ENCODE measurements at regions not wholly inside any gene's neighbourhood (a gene's known extent, or its start where the extent isn't known, plus 50 kb on each side); places are given as distances from the start of the nearest gene placed in this dataset.

GRCh38 chr11:100498780-100499179 is 188.3 kb upstream of the ARHGAP42 start:
- TF ChIP-seq, protein P1, sequence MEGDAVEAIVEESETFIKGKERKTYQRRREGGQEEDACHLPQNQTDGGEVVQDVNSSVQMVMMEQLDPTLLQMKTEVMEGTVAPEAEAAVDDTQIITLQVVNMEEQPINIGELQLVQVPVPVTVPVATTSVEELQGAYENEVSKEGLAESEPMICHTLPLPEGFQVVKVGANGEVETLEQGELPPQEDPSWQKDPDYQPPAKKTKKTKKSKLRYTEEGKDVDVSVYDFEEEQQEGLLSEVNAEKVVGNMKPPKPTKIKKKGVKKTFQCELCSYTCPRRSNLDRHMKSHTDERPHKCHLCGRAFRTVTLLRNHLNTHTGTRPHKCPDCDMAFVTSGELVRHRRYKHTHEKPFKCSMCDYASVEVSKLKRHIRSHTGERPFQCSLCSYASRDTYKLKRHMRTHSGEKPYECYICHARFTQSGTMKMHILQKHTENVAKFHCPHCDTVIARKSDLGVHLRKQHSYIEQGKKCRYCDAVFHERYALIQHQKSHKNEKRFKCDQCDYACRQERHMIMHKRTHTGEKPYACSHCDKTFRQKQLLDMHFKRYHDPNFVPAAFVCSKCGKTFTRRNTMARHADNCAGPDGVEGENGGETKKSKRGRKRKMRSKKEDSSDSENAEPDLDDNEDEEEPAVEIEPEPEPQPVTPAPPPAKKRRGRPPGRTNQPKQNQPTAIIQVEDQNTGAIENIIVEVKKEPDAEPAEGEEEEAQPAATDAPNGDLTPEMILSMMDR (conservative IDR thresholded peaks at IDR 0.05): no peak
- no peak for TF ChIP-seq EZH2 (IDR thresholded peaks at IDR 0.05; ENCODE audit: low read depth)
- POLR2A ChIA-PET (ENCODE audit: unreplicated experiment): no interaction called here

DNA sequence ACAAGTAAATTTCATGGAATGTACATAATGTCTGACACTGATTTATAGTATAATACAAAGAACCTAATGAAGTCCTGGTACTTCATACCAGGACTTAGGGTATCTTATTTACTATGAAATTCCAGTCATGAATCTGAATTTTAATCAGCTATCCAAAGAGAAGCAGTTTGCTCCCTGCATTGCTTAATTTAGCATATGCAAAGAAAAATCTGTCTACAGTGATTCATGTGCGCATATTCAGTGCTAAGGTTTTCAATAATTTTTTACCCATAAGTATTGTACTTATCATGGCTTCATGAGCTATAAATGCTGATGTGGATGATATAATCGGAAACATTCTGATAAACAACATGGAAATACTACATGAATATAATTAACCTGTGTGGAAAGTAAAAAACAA is 185.6 kb upstream of the ARHGAP42 start:
- no peaks in the 10 kb centered on the region for H3F3A ChIP-seq (ENCODE audit: insufficient read depth, low read depth)
- no TSS peak for BruUV-seq (replicated peaks)
- H3K4me3 ChIP-seq: no peak overlapping the region
- no peaks in the 10 kb centered on the region; the same call in 1 of the 2 replicates for H4K20me1 ChIP-seq (ENCODE audit: insufficient read depth)
- no peaks in the 10 kb centered on the region for H3K9me2 ChIP-seq (ENCODE audit: insufficient read depth)
- H3K9me3 ChIP-seq (ENCODE audit: insufficient read depth, low read depth): no peaks in the 10 kb centered on the region
- H3K27ac ChIP-seq: no peak overlapping the region
- DNase-seq: no peak
- TF ChIP-seq, protein P1 (conservative IDR thresholded peaks at IDR 0.05): no peak
- TF ChIP-seq EZH2 (IDR thresholded peaks at IDR 0.05; ENCODE audit: low read depth): no peak
- H3K4me1 ChIP-seq (replicated peaks; ENCODE audit: insufficient read depth): no peaks in the 10 kb centered on the region
- no peaks in the 10 kb centered on the region for H3K36me3 ChIP-seq (ENCODE audit: low read depth)
- H3K79me2 ChIP-seq (ENCODE audit: low read depth): no peaks in the 10 kb centered on the region
- H3K4me2 ChIP-seq: no peak overlapping the region
- H3K27me3 ChIP-seq (ENCODE audit: insufficient read depth, low read depth): no peaks in the 10 kb centered on the region
- POLR2A ChIA-PET (ENCODE audit: unreplicated experiment): no interaction called here
- intact Hi-C loops (cut with micrococcal nuclease; ENCODE audit: unreplicated experiment): no loop called here
- no peak overlapping the region for H2AFZ ChIP-seq
- CTCF ChIA-PET: no interaction called here

More at GRCh38 chr11:100498780-100499179, 188.3 kb upstream of the ARHGAP42 start:
- Histone ChIP-seq H3K36me3 (ENCODE audit: low read depth) (no peaks in the 10 kb centered on the region), H3K4me3 (no peak overlapping the region), H3F3A (ENCODE audit: insufficient read depth, low read depth) (no peaks in the 10 kb centered on the region), H3K4me2 (no peak overlapping the region), H3K4me1 (replicated peaks; ENCODE audit: insufficient read depth) (no peaks in the 10 kb centered on the region), H3K9me2 (ENCODE audit: insufficient read depth) (no peaks in the 10 kb centered on the region), H3K27me3 (ENCODE audit: insufficient read depth, low read depth) (no peaks in the 10 kb centered on the region), H3K27ac (no peak overlapping the region), H3K79me2 (ENCODE audit: low read depth) (no peaks in the 10 kb centered on the region), H4K20me1 (ENCODE audit: insufficient read depth) (no peaks in the 10 kb centered on the region; the same call in 1 of the 2 replicates), H2AFZ (no peak overlapping the region), H3K9me3 (ENCODE audit: insufficient read depth, low read depth) (no peaks in the 10 kb centered on the region)
- CTCF ChIA-PET: no interaction called here
- BruUV-seq (replicated peaks): no TSS peak
- intact Hi-C loops (cut with micrococcal nuclease; ENCODE audit: unreplicated experiment): no loop called here
- no peak for DNase-seq

- no peaks in the 10 kb centered on the region for H3K4me1 ChIP-seq (replicated peaks; ENCODE audit: insufficient read depth)
- no peaks in the 10 kb centered on the region for H4K20me1 ChIP-seq (ENCODE audit: insufficient read depth)
- no peaks in the 10 kb centered on the region for H3K36me3 ChIP-seq (ENCODE audit: low read depth)
- H3K79me2 ChIP-seq (ENCODE audit: low read depth): no peaks in the 10 kb centered on the region
- intact Hi-C loops (cut with micrococcal nuclease; ENCODE audit: unreplicated experiment): no loop called here
- TF ChIP-seq EZH2 (IDR thresholded peaks at IDR 0.05; ENCODE audit: low read depth): no peak
- TF ChIP-seq, protein P1 (conservative IDR thresholded peaks at IDR 0.05): no peak
- H3K9me3 ChIP-seq (ENCODE audit: insufficient read depth, low read depth): no peaks in the 10 kb centered on the region
- no peak overlapping the region for H2AFZ ChIP-seq
- CTCF ChIA-PET: no interaction called here
- H3K27me3 ChIP-seq (ENCODE audit: insufficient read depth, low read depth): no peaks in the 10 kb centered on the region
- H3F3A ChIP-seq (ENCODE audit: insufficient read depth, low read depth): no peaks in the 10 kb centered on the region
- no peak overlapping the region for H3K4me2 ChIP-seq
- DNase-seq: no peak
- POLR2A ChIA-PET (ENCODE audit: unreplicated experiment): no interaction called here
- no TSS peak for BruUV-seq (replicated peaks)
- no peak overlapping the region for H3K4me3 ChIP-seq
- no peak overlapping the region for H3K27ac ChIP-seq
- H3K9me2 ChIP-seq (ENCODE audit: insufficient read depth): no peaks in the 10 kb centered on the region
Measured at GRCh38 chr11:100512475-100512874, 174.6 kb upstream of the ARHGAP42 start.
